A673 (cell line): ENCODE measurements at regions not wholly inside any gene's neighbourhood (a gene's known extent, or its start where the extent isn't known, plus 50 kb on each side); places are given as distances from the start of the nearest gene placed in this dataset.

ENCODE experiments used
- BruUV-seq: library from RNA; stranded (reverse); fragments of 400-500 nt; replicated peaks from 2 replicates; lab custom pipeline; 2021; lab: Mats Ljungman, UMichigan
- CTCF ChIA-PET: fragments of 300-600 bp; sonication (Branson Sonifier 250); formaldehyde crosslinking; loops from one replicate; lab custom pipeline; 2022; ENCODE audit warnings: antibody characterized with exemption; lab: Charles Lee
- POLR2A ChIA-PET: fragments of 300-600 bp; sonication (Branson Sonifier 250); formaldehyde crosslinking; loops from one replicate; lab custom pipeline; 2022; ENCODE audit warnings: antibody characterized with exemption; ENCODE audit not compliant: low non-redundant PET; lab: Charles Lee
- DNase-seq: peaks from one replicate; pipeline ENCODE4 v3.0.0-alpha.2; 2015; ENCODE audit warnings: low spot score
- H3K27ac ChIP-seq: fragments of 200-600 bp; sonication (generic); 2 replicates; pipeline ENCODE4 v1.5.1; 2016; ENCODE audit warnings: mixed run types, low read depth, mild to moderate bottlenecking, mixed read lengths, antibody characterized with exemption, low read length; ENCODE audit not compliant: poor library complexity, severe bottlenecking
- H3K27me3 ChIP-seq: fragments of 200-600 bp; sonication (generic); replicated peaks from 2 replicates; pipeline ENCODE4 v1.6.1; 2017; ENCODE audit warnings: mixed run types, low read depth, mild to moderate bottlenecking, mixed read lengths, antibody characterized with exemption, low read length; ENCODE audit not compliant: insufficient read depth, poor library complexity
- H3K36me3 ChIP-seq: fragments of 200-600 bp; sonication (generic); 2 replicates; pipeline ENCODE4 v1.6.1; 2016; ENCODE audit warnings: mixed run types, mild to moderate bottlenecking, mixed read lengths, antibody characterized with exemption, low read length; ENCODE audit not compliant: insufficient read depth, poor library complexity, severe bottlenecking
- H3K4me1 ChIP-seq: fragments of 200-600 bp; sonication (generic); 2 replicates; pipeline ENCODE4 v1.6.1; 2017; ENCODE audit warnings: mixed run types, mild to moderate bottlenecking, mixed read lengths, antibody characterized with exemption, low read length; ENCODE audit not compliant: insufficient read depth, poor library complexity, severe bottlenecking
- H3K4me3 ChIP-seq: fragments of 200-600 bp; sonication (generic); 2 replicates; pipeline ENCODE4 v1.5.1; 2016; ENCODE audit warnings: low read depth, mixed run types, mild to moderate bottlenecking, mixed read lengths, low read length; ENCODE audit not compliant: poor library complexity, severe bottlenecking
- H3K9me3 ChIP-seq: fragments of 200-600 bp; sonication (generic); 2 replicates; pipeline ENCODE4 v1.6.1; 2016; ENCODE audit warnings: mixed run types, low read depth, mild to moderate bottlenecking, mixed read lengths, antibody characterized with exemption, low read length; ENCODE audit not compliant: poor library complexity, severe bottlenecking
- EZH2 ChIP-seq: fragments of 200-600 bp; sonication (generic); IDR thresholded peaks from 2 replicates; pipeline ENCODE4 v1.6.1; 2017; ENCODE audit warnings: borderline replicate concordance, low read depth, mild to moderate bottlenecking, mixed read lengths, antibody characterized with exemption, low read length; ENCODE audit not compliant: poor library complexity, severe bottlenecking
- intact Hi-C: fragments of 100-400 bp; cut with micrococcal nuclease; formaldehyde crosslinking; loops from one replicate; pipeline ENCODE4 v1.10.0; 2022; ENCODE audit not compliant: unreplicated experiment
- TF ChIP-seq, protein P1 (sequence below): fragments of 300-800, 200-600 bp; sonication (generic); conservative IDR thresholded peaks from 2 replicates; pipeline ENCODE4 v1.5.1; 2017; ENCODE audit warnings: low read depth, mild to moderate bottlenecking, antibody characterized with exemption, low read length, moderate library complexity, mixed read lengths

DNA sequence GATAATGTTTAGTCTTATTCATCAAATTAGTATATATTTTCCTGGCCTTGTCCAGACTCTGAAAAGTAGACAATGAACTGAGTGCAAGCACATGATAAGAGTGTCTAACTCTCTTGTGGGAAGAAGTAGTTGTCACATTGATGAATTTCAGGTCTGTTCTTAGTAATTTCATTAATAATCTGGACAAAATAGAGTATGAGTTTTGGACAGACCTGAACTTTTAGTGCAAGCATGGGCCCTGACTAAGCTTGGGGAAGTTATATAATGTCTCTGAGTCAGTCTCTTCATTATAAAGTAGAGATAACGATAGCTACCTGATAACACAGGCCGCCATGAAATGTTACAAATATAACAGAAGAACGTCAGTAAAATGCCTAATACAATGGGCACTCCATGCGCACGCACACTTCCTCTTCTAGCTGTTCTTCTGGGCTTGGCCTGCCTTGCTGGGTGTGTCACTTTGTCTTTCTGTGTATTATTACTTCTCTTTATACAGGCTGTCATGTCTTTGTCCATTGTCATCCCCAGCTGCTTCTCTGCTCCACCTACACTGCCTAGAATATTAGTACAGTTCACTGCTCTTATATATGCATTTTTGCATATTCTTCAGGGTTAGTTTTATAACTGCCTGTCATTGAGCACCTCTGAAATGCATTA, 129.1 kb upstream of the HTR2A start:
- intact Hi-C loops = no loop called here
- CTCF ChIA-PET = no interaction called here

DNA sequence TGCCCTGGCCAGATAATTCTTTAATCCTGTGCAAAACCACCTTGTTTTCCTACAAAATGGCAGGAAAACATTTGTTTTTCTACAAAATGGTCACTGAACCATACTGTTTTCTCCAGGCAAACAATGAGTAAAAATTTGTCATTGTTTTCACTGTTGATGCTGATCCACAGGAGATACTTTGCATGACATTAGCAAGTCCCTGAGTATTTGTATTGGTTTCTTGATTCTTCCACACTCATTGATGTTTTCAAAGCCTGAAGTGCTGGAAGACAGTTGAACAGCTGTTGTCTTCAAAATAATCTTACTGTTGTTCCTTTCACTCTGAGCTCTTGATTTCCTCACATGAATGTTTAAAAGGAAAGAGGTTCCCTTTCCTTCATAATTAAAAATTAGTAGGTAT, 123.1 kb upstream of the HTR2A start:
- intact Hi-C loops = no loop called here

More for the DNA sequence above, 129.1 kb upstream of the HTR2A start:
- no peak overlapping the region for H3K4me3 ChIP-seq
- no TSS peak for BruUV-seq
- POLR2A ChIA-PET = no interaction called here
- no peaks in the 10 kb centered on the region for H3K4me1 ChIP-seq
- DNase-seq = no peak
- H3K36me3 ChIP-seq = no peaks in the 10 kb centered on the region
- no peak for TF ChIP-seq EZH2
- TF ChIP-seq, protein P1, sequence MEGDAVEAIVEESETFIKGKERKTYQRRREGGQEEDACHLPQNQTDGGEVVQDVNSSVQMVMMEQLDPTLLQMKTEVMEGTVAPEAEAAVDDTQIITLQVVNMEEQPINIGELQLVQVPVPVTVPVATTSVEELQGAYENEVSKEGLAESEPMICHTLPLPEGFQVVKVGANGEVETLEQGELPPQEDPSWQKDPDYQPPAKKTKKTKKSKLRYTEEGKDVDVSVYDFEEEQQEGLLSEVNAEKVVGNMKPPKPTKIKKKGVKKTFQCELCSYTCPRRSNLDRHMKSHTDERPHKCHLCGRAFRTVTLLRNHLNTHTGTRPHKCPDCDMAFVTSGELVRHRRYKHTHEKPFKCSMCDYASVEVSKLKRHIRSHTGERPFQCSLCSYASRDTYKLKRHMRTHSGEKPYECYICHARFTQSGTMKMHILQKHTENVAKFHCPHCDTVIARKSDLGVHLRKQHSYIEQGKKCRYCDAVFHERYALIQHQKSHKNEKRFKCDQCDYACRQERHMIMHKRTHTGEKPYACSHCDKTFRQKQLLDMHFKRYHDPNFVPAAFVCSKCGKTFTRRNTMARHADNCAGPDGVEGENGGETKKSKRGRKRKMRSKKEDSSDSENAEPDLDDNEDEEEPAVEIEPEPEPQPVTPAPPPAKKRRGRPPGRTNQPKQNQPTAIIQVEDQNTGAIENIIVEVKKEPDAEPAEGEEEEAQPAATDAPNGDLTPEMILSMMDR = no peak
- no peaks in the 10 kb centered on the region for H3K9me3 ChIP-seq
- H3K27ac ChIP-seq = no peak overlapping the region
- H3K27me3 ChIP-seq = peaks cover 6% of the 10 kb centered on the region

DNA sequence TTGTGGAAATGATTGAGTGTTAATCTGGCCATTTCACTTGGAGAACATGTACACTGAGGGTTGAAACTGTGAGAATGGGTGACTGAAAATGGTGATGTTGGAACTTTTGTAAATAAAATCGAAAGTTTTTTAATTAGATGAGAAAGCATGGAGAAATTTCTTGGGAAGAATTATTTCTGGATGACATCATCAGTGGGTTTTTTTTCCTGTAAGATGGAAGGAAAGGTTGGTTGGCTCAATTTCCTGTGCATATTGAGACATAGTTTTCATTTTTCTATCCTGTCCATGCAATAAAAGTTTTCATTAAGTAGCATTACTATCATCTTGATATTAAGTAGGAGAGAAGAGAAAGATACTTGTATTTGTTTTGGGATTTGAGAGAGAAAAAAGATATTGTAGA, 120.6 kb upstream of the HTR2A start:
- no peaks in the 10 kb centered on the region for H3K9me3 ChIP-seq
- peaks cover 3% of the 10 kb centered on the region for H3K27me3 ChIP-seq
- CTCF ChIA-PET = no interaction called here
- no peak for DNase-seq
- TF ChIP-seq EZH2 = no peak
- TF ChIP-seq, protein P1 = no peak
- no peak overlapping the region for H3K27ac ChIP-seq
- intact Hi-C loops = no loop called here
- POLR2A ChIA-PET = no interaction called here
- H3K36me3 ChIP-seq = no peaks in the 10 kb centered on the region
- H3K4me3 ChIP-seq = no peak overlapping the region
- BruUV-seq = no TSS peak
- no peaks in the 10 kb centered on the region for H3K4me1 ChIP-seq

More for the DNA sequence above, 123.1 kb upstream of the HTR2A start:
- CTCF ChIA-PET = no interaction called here
- Histone ChIP-seq H3K4me3 (no peak overlapping the region), H3K36me3 (no peaks in the 10 kb centered on the region), H3K27me3 (no peaks in the 10 kb centered on the region), H3K4me1 (no peaks in the 10 kb centered on the region), H3K9me3 (no peaks in the 10 kb centered on the region), H3K27ac (no peak overlapping the region)
- TF ChIP-seq, protein P1 = no peak
- no peak for TF ChIP-seq EZH2
- no peak for DNase-seq
- BruUV-seq = no TSS peak
- POLR2A ChIA-PET = no interaction called here
